HFF-Myc (cell line): ENCODE measurements at regions not wholly inside any gene's neighbourhood (a gene's known extent, or its start where the extent isn't known, plus 50 kb on each side); places are given as distances from the start of the nearest gene placed in this dataset.

Experiments
- DNase-seq: peaks from one replicate; pipeline ENCODE4 v3.0.0-alpha.2; 2011; ENCODE audit warnings: low read depth; ENCODE audit errors: extremely low read depth
- H3K4me3 ChIP-seq: replicated peaks from 2 replicates; pipeline ENCODE4 v1.5.1; 2011; ENCODE audit warnings: low read depth, mild to moderate bottlenecking, control low read depth, low read length
- TF ChIP-seq, protein P1 (sequence below): IDR thresholded peaks from 2 replicates; pipeline ENCODE4 v1.5.1; 2012; ENCODE audit warnings: mild to moderate bottlenecking, low read depth, low read length, control low read depth; ENCODE audit errors: missing control alignments

DNA sequence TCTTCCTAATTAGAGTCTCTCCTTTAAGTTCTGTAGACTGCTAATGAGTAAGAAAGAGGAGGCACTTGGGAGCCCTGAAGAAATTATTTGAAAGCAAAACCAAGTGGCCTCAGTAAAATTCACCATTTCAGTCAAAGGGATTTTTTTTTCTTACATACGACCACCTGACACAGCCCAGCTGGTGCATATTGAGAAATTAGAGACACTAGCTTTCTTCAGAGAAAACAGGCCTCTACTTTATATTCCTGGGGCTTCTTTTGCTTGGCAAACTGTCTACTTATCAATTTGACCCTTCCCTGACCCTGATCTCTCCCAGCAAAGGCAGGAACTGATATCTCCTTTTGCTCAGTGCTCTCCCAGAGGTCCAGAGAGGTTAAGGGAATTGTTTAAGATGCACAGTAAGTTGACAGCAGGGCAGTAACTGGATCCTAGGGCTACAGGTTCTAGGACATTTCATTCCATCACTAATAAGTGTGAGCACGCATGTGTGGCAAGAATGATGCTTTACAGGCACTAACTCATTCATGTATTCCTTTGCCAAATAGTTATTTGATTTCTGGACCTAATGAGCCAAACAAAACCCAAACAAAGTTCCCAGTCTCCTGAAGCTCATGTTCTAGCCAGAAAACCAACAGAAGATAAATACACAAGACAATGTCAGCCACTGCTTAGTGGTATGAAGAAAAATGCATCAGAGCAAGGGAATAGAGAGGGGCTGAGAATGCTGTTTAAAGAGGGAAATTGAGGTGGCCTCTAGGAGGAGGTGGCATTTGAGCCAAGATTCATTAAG lies 467.6 kb downstream of the SOX6 start:
- no peak for DNase-seq
- no peak overlapping the region for H3K4me3 ChIP-seq
- TF ChIP-seq, protein P1, sequence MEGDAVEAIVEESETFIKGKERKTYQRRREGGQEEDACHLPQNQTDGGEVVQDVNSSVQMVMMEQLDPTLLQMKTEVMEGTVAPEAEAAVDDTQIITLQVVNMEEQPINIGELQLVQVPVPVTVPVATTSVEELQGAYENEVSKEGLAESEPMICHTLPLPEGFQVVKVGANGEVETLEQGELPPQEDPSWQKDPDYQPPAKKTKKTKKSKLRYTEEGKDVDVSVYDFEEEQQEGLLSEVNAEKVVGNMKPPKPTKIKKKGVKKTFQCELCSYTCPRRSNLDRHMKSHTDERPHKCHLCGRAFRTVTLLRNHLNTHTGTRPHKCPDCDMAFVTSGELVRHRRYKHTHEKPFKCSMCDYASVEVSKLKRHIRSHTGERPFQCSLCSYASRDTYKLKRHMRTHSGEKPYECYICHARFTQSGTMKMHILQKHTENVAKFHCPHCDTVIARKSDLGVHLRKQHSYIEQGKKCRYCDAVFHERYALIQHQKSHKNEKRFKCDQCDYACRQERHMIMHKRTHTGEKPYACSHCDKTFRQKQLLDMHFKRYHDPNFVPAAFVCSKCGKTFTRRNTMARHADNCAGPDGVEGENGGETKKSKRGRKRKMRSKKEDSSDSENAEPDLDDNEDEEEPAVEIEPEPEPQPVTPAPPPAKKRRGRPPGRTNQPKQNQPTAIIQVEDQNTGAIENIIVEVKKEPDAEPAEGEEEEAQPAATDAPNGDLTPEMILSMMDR: no peak

DNA sequence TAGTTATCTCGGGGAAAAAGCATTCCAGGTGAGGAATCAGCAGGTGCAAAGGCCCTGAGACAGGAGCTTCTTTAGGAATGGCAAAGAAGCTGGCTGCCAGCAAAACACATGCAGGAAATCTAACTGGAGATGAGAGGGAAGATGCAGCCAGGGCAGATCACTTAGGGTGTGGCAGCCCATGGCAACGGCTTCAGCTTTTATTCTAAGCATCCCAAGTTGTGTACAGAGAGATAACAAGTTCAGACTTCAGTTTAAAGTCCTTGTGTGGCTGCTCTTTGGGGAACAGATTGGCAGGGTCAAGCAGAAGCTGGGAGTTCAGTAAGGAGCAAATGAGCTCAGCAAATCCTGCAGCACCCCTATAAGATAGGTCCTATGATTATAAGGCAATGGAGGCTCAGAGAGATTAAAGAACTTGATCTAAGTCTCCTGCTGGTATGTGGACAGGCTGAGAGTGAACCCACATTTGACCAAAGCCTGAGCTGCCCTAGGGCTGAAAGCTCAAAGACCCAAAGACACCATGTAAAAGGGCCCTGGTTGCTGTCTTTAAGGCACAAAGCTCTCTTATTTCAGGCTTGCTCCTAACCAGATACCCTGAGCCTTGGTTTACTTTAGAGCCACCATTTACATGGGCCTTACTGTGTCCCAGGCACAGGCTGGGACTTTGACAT lies 466.8 kb downstream of the SOX6 start:
- DNase-seq: no peak
- TF ChIP-seq, protein P1: no peak
- H3K4me3 ChIP-seq: no peak overlapping the region

DNA sequence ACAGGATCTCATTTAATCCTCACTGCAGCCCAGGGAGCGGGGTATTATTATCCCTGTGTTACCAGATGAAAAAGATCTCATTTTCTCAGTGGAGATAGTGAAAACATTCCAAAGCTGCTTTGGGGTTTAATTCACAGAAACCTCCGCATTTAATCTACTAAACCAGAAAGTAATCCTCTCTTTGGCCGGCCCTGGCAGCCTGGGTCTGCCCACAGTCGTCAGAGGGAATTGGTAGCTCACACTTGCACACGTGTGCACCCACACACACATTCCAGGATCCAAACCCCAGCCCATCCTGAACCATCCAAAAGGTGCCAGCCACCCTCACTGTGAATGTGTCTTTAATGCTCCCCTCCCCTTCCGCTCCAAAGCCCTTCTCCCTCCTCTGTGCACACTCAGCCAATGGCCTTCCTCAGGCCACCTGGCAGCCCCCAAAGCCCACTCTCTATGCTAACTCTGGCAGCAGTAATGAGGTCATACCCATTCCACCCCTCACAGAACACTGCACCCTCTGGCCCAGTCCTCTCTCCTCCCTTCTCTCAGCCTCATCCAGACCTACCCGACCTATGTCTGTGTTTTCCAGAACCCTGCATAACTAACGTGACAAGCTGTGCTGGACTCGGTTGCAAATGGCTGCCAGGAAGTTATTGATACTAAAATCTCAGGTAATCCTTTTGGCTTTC lies 466.2 kb downstream of the SOX6 start:
- DNase-seq: no peak
- TF ChIP-seq, protein P1: no peak
- no peak overlapping the region for H3K4me3 ChIP-seq

DNA sequence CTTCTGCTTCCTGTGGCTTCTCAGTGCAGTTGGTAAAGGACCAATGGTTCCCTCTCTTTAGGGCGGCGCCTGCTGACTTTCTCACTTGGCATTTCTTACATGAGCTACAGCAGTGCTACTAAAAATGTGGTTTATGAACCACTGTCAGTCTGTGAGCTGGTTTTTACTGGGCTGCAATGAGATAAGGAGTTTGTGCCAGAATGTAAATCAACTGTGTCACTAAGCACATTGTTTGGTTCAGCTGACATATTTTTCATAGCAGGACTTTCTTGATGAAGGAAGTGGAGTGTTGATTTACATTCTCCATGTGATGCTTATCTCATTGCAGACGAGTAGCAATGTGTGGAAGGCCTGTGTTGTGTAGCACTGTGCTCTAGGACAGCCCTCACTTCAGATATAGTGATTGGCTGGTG lies 463.3 kb downstream of the SOX6 start:
- H3K4me3 ChIP-seq: no peak overlapping the region
- TF ChIP-seq, protein P1: no peak
- DNase-seq: no peak

DNA sequence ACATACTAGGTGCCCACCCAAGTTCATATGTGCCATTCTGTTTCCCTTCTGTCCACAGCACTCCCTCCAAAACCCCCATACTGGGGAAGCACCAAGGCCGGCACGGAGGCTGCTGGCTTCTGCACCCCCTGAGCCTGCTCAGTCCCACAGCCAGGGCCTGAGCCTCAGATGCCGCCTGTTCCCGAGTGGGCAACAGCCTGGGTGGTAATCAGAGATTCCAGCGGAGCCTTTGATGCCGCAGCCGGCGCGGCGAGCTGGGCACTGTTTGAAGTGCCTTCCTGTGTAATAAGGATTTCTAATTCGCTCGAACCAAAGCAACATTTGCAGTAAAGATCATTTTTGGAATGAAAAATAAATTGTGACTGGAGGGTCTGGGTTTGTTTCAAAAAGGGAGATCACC lies 460.3 kb downstream of the SOX6 start:
- TF ChIP-seq, protein P1: no peak
- H3K4me3 ChIP-seq: no peak overlapping the region
- DNase-seq: no peak

DNA sequence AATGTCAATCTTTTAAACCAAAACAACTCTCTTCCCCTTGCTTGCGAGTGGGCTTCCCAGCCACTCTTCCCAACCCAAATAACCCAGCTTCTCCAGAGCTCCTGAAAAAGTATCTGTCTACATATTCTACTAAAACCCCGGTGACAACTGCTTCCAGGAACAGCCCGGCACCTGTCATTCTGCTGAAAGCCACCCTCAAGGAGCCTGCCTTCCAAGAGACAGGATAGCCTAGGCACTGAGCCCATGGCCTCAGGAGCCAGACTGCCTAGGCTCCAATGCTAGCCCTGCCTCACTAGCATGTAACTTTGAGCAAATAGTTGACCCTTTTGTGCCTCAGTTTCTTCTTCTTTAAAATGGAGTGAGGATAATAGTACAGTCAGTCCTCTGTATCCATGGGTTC lies 459.8 kb downstream of the SOX6 start:
- TF ChIP-seq, protein P1: no peak
- H3K4me3 ChIP-seq: no peak overlapping the region
- DNase-seq: no peak
